ENCODE measurements at regions not wholly inside any gene's neighbourhood (a gene's known extent, or its start where the extent isn't known, plus 50 kb on each side); places are given as distances from the start of the nearest gene placed in this dataset.

DNA sequence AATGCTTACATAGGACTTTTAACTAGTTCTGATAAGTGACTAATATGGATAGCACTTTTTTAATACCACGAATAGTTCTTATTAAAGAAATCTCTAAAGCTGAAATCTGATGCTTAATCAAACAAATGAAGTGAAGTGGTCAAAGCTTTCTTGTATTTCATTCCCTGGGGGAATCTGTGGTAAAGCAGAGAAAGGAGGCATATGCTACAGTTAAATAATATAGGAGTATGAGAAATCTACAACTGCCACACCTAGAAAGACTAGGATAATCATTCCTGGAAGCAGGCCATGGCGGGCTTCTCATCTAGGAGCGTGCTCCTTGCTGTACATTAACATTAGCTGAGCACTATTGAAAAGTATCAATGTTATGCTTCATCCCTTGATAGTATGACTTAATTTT lies 835.7 kb downstream of the OTOL1 start:
- Mint-ChIP-seq H3K4me3 (no peak overlapping the region), H3K27ac (no peak overlapping the region), H3K9me3 (peaks cover 15% of the 10 kb centered on the region), H3K27me3 (ENCODE audit: low read depth) (no peaks in the 10 kb centered on the region), H3K36me3 (ENCODE audit: low read depth) (no peaks in the 10 kb centered on the region), H3K4me1 (ENCODE audit: low read depth) (no peaks in the 10 kb centered on the region)
- intact Hi-C loops (cut with micrococcal nuclease): no loop called here
- no peak for DNase-seq
- CTCF ChIA-PET: no interaction called here

DNA sequence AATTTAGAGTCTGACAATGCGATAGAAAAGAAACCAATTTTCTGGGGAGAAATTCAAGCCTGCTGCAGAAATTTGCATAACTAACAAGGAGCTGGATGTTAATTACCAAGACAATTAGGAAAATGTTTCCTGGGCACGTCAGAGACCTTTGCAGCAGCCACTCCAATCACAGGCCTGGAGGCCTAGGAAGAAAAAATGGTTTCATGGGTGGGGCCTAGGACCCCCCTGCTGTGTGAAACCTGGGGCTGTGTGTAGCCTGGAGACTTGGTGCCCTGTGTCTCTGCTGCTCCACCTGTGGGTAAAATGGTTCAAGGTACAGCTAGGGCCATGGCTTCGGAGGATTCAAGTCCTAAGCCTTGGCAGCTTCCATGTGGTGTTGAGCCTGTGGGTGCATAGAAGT lies 837.9 kb downstream of the OTOL1 start:
- no peak for DNase-seq
- CTCF ChIA-PET: no interaction called here
- H3K9me3 Mint-ChIP-seq: peaks cover 10% of the 10 kb centered on the region
- H3K36me3 Mint-ChIP-seq (ENCODE audit: low read depth): no peaks in the 10 kb centered on the region
- H3K4me1 Mint-ChIP-seq (ENCODE audit: low read depth): no peaks in the 10 kb centered on the region
- no peaks in the 10 kb centered on the region for H3K27me3 Mint-ChIP-seq (ENCODE audit: low read depth)
- H3K4me3 Mint-ChIP-seq: no peak overlapping the region
- intact Hi-C loops (cut with micrococcal nuclease): no loop called here
- H3K27ac Mint-ChIP-seq: no peak overlapping the region

DNA sequence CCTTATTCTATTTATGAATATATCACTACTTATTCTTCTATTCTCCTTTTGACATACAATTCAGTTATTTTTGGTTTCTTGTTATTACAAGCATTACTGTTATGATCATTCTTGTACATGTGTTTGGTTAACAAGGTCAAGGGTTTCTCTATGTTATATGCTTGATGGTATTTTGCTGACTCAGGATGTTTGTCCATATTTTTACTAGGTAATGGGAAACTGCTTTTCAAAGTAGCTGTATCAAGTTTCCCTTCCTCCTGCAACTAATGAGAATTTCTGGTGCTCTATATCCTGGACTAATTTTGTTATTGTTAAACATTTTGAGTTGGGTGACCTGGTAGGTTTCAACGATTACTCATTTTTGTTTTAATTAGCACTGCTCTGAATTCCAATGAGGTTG lies 841.0 kb downstream of the OTOL1 start:
- Mint-ChIP-seq H3K4me1 (ENCODE audit: low read depth) (no peaks in the 10 kb centered on the region), H3K9me3 (peaks cover 10% of the 10 kb centered on the region), H3K27ac (no peak overlapping the region), H3K27me3 (ENCODE audit: low read depth) (no peaks in the 10 kb centered on the region), H3K4me3 (no peak overlapping the region), H3K36me3 (ENCODE audit: low read depth) (no peaks in the 10 kb centered on the region)
- CTCF ChIA-PET: no interaction called here
- DNase-seq: no peak
- intact Hi-C loops (cut with micrococcal nuclease): no loop called here

DNA sequence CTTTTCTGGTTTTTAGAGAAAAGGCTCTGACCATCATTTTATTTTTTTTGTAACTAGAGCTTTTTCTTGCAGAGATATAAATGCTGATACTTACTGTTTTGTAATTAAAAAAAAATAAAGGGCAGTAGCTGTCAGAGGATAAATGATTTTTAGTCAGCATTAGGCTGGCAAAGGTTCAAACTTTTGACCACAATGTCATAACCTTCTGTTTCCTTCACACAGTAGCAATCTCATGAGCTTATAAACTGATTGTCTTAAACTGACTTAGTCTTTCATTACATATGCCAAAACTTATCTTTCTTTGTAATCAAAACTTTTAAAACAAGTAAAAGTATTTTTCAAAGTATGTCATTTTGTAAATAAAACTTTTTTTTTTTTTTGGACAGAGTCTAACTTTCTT lies 841.9 kb downstream of the OTOL1 start:
- no peaks in the 10 kb centered on the region for H3K36me3 Mint-ChIP-seq (ENCODE audit: low read depth)
- no peak overlapping the region for H3K4me3 Mint-ChIP-seq
- peaks cover 10% of the 10 kb centered on the region for H3K9me3 Mint-ChIP-seq
- no peaks in the 10 kb centered on the region for H3K27me3 Mint-ChIP-seq (ENCODE audit: low read depth)
- H3K27ac Mint-ChIP-seq: no peak overlapping the region
- no peaks in the 10 kb centered on the region for H3K4me1 Mint-ChIP-seq (ENCODE audit: low read depth)
- intact Hi-C loops (cut with micrococcal nuclease): no loop called here
- DNase-seq: no peak
- CTCF ChIA-PET: interaction anchor here (0.7 kb wide), 1 partner anchor 14 kb away, joined by 6 read pairs; no protein-coding TSS in a partner anchor

DNA sequence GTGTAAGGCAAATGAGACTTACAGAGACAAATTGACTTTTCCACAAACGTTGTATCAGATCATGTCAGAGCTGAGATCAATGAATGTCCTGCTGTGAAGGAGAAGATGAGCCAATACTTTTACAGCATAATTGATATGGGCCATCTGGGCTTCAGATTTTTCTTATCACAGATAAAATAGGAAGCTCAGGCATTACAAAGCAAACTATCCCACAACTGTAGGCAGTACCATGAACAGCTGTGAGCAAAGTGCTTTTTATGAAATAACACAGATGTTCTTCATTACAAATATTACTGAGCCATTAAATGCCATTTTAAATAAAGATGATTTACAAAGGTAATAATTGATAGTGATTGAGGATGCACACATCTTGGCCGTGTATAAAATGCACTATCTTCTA lies 852.3 kb downstream of the OTOL1 start:
- CTCF ChIA-PET: no interaction called here

DNA sequence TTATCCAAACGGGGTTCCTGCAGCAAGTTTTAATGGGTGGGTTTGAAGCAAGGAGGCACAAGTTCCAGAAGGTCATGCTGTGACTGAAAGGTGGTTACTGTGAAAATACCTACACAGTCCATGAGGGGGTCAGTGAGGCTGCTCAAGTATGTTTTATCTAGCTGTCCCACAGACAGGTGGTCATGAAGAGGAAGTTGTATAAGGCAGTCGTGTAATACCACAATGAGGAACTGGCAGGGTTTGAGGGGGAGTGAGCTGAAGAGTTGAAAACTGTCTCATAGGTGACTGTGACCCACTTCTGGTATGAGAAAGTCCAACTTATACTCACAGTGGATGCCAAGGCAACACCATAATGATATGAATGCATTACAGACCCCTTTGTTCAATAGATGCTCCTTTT lies 856.8 kb downstream of the OTOL1 start:
- CTCF ChIA-PET: no interaction called here
- intact Hi-C loops (cut with micrococcal nuclease): no loop called here
- H3K4me3 Mint-ChIP-seq: no peak overlapping the region
- no peak for DNase-seq
- no peaks in the 10 kb centered on the region for H3K4me1 Mint-ChIP-seq (ENCODE audit: low read depth)
- peaks cover 4% of the 10 kb centered on the region for H3K9me3 Mint-ChIP-seq
- H3K36me3 Mint-ChIP-seq (ENCODE audit: low read depth): no peaks in the 10 kb centered on the region
- no peak overlapping the region for H3K27ac Mint-ChIP-seq
- H3K27me3 Mint-ChIP-seq (ENCODE audit: low read depth): no peaks in the 10 kb centered on the region

More for the DNA sequence above, 852.3 kb downstream of the OTOL1 start:
- Mint-ChIP-seq H3K27me3 (ENCODE audit: low read depth) (no peaks in the 10 kb centered on the region), H3K4me3 (no peak overlapping the region), H3K4me1 (ENCODE audit: low read depth) (no peaks in the 10 kb centered on the region), H3K27ac (no peak overlapping the region), H3K9me3 (peaks cover under 1% of the 10 kb centered on the region), H3K36me3 (ENCODE audit: low read depth) (no peaks in the 10 kb centered on the region)
- intact Hi-C loops (cut with micrococcal nuclease): no loop called here
- DNase-seq: no peak

DNA sequence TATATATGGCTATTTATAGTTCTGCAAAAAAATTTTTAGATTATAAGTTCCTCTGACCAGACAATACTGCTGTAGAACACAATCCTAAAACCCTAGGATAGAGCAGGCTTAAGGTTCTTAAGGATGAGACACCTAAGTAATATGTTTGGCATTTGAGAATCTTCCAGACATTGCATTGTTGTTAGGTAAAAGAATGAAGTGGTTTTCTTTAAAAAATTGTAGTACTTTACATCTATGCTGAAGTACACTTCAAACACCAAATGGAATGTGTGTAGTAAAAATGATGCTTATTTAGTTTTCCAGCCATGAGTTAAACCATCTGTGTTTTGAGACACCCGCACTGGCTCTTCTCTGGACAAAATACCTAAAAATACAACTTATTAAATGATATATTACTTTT lies 857.7 kb downstream of the OTOL1 start:
- intact Hi-C loops (cut with micrococcal nuclease): no loop called here
- Mint-ChIP-seq H3K27me3 (ENCODE audit: low read depth) (no peaks in the 10 kb centered on the region), H3K4me3 (no peak overlapping the region), H3K36me3 (ENCODE audit: low read depth) (no peaks in the 10 kb centered on the region), H3K9me3 (peaks cover 5% of the 10 kb centered on the region), H3K27ac (no peak overlapping the region), H3K4me1 (ENCODE audit: low read depth) (no peaks in the 10 kb centered on the region)
- DNase-seq: no peak
- CTCF ChIA-PET: interaction anchor here (0.7 kb wide), 1 partner anchor 380 kb away, joined by 3 read pairs; no protein-coding TSS in a partner anchor

DNA sequence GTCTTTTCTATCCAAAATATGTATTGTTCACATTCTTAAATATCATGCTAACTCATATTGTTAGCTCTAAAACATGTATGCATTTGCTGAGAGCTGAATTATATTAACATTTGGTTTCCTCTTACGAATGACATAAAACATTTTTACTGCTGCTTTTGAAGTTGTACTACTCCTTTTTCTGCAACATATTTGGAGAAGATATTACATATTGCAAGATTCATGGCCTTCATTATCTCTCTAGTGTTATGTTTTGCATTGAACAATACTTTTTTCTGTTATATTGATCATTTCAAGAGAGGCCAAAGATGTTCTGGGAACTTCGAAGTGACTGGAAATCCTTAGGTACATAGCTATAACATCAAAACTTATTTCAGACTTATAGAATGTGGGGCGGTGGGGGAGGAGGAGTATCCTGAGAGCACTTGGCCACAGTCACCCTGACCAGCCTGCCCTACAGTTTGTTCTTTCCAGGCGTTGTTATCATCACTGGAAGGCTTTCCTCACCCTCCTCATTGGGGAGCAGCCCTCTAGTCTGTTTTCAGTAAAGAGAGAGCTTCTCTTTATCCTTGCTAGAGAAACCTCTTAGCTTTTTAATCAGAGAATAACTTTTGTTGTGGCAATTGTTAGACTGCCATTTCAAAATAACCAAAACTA lies 868.6 kb downstream of the OTOL1 start:
- CTCF ChIA-PET: no interaction called here
- Mint-ChIP-seq H3K27me3 (ENCODE audit: low read depth) (no peaks in the 10 kb centered on the region), H3K36me3 (ENCODE audit: low read depth) (no peaks in the 10 kb centered on the region), H3K4me3 (no peak overlapping the region), H3K9me3 (peaks cover 4% of the 10 kb centered on the region), H3K27ac (no peak overlapping the region), H3K4me1 (ENCODE audit: low read depth) (no peaks in the 10 kb centered on the region)
- intact Hi-C loops (cut with micrococcal nuclease): no loop called here
- DNase-seq: no peak

DNA sequence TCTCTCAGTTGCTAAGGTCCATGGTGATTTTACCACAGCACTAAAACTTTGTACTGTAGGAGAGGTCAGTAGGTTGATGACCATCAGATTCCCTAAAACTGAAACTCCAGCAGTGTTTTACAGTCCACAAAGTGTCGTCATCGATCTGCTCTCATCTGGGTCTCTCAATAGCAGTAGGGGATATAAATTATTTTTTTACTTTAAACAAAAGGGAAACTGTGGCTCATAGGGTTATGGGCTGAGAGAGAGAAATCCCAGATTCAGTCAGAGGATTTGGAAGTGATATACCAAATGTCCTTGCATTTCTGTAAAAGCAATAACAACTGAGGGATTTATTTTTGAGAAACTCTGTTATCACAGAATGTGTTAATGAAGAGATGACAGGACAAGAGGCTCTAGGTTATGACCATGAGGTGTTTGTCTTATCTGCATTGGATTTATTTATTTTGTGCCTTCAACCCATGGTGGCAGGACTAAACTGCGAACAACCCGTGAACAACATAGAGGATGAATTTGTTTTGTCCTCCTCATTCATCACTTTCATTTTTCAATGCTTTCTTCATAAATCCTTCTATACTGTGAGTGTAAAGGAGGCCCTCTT lies 869.7 kb downstream of the OTOL1 start:
- CTCF ChIA-PET: no interaction called here
- Mint-ChIP-seq H3K27ac (no peak overlapping the region), H3K4me1 (ENCODE audit: low read depth) (no peaks in the 10 kb centered on the region), H3K4me3 (no peak overlapping the region), H3K36me3 (ENCODE audit: low read depth) (no peaks in the 10 kb centered on the region), H3K9me3 (peaks cover 4% of the 10 kb centered on the region), H3K27me3 (ENCODE audit: low read depth) (no peaks in the 10 kb centered on the region)
- intact Hi-C loops (cut with micrococcal nuclease): no loop called here
- no peak for DNase-seq

DNA sequence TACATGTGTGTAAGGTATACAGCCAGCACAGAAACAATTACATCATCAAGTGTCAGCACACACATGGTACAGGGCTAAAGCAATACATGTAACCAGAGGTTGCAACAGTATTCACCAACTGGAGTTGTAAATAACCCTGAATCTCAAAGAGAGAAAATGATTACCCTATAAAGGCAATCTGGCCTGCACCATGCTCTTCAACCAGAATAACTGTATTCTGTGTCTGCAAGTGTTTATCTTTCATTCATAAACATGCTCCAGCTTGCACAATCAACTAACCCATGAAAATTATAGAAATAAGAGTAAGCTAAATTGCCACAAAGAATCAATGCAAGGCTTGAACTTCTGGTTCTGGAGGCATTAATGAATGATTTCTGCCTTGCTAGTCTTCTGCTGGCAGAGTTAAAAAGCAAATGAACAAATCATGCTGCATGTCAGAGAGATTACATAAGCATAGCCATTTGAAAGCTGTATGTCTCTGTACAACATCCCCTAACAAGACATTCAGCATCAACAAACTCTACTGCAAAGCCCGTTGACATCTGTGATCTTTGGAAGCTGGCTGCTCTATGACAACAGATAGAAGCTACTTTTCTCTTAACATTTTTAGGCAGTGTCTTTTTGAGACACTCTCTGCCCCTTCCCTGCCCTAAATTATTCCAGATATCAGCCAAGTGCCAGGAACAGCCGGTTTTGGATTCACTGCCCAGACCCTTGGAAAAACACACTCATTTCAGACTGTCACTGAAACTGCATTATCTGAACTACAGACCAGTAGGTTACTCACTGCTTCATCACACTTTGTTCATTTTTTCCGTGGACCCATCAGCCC lies 871.0 kb downstream of the OTOL1 start:
- H3K9me3 Mint-ChIP-seq: peaks cover 4% of the 10 kb centered on the region
- no peak overlapping the region for H3K27ac Mint-ChIP-seq
- CTCF ChIA-PET: no interaction called here
- no peaks in the 10 kb centered on the region for H3K27me3 Mint-ChIP-seq (ENCODE audit: low read depth)
- H3K4me3 Mint-ChIP-seq: no peak overlapping the region
- H3K36me3 Mint-ChIP-seq (ENCODE audit: low read depth): no peaks in the 10 kb centered on the region
- no peaks in the 10 kb centered on the region for H3K4me1 Mint-ChIP-seq (ENCODE audit: low read depth)
- intact Hi-C loops (cut with micrococcal nuclease): no loop called here
- DNase-seq: no peak

DNA sequence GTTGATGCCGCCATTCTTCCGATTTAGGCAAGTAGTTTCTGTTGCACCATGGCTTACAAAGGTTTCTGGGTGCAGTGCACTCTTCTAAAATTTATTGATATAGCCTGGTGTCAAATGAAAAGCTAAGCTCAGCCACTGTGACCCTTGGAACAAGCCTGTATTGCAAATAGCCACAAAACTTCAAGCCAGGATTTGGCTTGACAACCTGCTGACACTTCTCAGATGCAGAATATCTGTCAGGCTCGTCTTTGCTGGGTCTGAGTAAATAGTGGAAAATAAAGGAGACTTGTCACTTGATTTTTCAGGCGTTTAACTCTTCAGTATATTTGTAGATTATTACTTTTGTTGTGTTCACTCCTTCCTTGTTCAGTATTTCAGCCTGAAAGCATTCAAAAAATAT lies 871.8 kb downstream of the OTOL1 start:
- no peaks in the 10 kb centered on the region for H3K4me1 Mint-ChIP-seq (ENCODE audit: low read depth)
- H3K36me3 Mint-ChIP-seq (ENCODE audit: low read depth): no peaks in the 10 kb centered on the region
- H3K27me3 Mint-ChIP-seq (ENCODE audit: low read depth): no peaks in the 10 kb centered on the region
- DNase-seq: no peak
- intact Hi-C loops (cut with micrococcal nuclease): no loop called here
- peaks cover 4% of the 10 kb centered on the region for H3K9me3 Mint-ChIP-seq
- CTCF ChIA-PET: no interaction called here
- no peak overlapping the region for H3K4me3 Mint-ChIP-seq
- no peak overlapping the region for H3K27ac Mint-ChIP-seq

DNA sequence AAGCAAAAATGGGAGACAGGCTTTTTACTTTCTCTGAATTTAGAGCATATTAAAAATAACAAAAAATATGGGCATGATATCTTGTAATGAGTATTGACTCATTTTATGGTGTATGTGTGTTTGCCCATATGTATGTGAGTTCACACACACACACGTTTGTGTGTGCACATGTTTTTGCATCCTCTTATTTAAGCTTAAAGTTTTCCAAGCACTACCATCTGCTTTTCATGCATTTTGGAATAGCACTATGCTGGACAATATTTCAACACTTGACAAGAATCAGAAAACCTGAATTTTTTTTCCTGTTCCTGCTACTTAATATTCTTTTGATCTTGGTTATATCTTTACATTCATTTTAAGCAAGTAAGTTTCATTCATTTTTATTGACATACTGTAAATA lies 872.7 kb downstream of the OTOL1 start:
- Mint-ChIP-seq H3K9me3 (peaks cover 4% of the 10 kb centered on the region), H3K4me3 (no peak overlapping the region), H3K4me1 (ENCODE audit: low read depth) (no peaks in the 10 kb centered on the region), H3K27ac (no peak overlapping the region), H3K27me3 (ENCODE audit: low read depth) (no peaks in the 10 kb centered on the region), H3K36me3 (ENCODE audit: low read depth) (no peaks in the 10 kb centered on the region)
- CTCF ChIA-PET: no interaction called here
- no peak for DNase-seq
- intact Hi-C loops (cut with micrococcal nuclease): no loop called here

DNA sequence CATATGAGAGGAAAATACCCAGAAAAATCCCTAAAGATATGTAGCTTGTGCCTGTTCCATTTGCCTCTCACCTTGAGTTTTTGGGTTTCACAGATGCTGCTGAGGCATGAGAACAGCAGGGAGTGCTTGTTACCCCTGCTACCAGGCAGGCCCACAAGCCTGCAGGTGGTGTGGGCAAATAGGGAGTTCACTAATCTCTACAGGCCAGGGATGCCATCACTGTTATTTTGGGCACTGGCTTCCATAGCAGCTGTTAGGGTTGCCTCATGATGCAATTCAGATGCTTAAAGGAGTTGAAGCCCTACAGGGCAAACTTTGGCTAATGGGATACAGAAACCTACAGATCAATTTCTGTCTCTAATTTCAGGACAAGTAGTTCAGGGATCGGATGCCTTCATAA lies 873.5 kb downstream of the OTOL1 start:
- Mint-ChIP-seq H3K9me3 (peaks cover 4% of the 10 kb centered on the region), H3K36me3 (ENCODE audit: low read depth) (no peaks in the 10 kb centered on the region), H3K4me3 (no peak overlapping the region), H3K27me3 (ENCODE audit: low read depth) (no peaks in the 10 kb centered on the region), H3K4me1 (ENCODE audit: low read depth) (no peaks in the 10 kb centered on the region), H3K27ac (no peak overlapping the region)
- CTCF ChIA-PET: no interaction called here
- intact Hi-C loops (cut with micrococcal nuclease): no loop called here
- DNase-seq: no peak
